VCaP (cell line): ENCODE measurements at regions not wholly inside any gene's neighbourhood (a gene's known extent, or its start where the extent isn't known, plus 50 kb on each side); places are given as distances from the start of the nearest gene placed in this dataset.
"Not testable (repeated sequence)": the region's sequence is repeated elsewhere in the genome, so short reads cannot be mapped to it uniquely, and the experiment has no call there.

Experiments used
- H3K27ac ChIP-seq: fragments of 450-650 bp; 2 replicates; pipeline ENCODE4 v1.5.1; 2017
- CTCF ChIP-seq: fragments of 450-650 bp; conservative IDR thresholded peaks from 2 replicates; pipeline ENCODE4 v1.5.1; 2017; ENCODE audit warnings: mild to moderate bottlenecking, moderate library complexity

GRCh38 chr6:134797400-134798113 is 152.3 kb downstream of the ALDH8A1 start:
- no peak for TF ChIP-seq CTCF
- no peak overlapping the region for H3K27ac ChIP-seq

GRCh38 chr6:134795691-134796090 is 154.2 kb downstream of the ALDH8A1 start:
- no peak for TF ChIP-seq CTCF
- no peak overlapping the region for H3K27ac ChIP-seq

- no peak overlapping the region for H3K27ac ChIP-seq
- no peak for TF ChIP-seq CTCF
These were observed 154.9 kb downstream of the ALDH8A1 start for GRCh38 chr6:134795001-134795400.

- H3K27ac ChIP-seq: not testable (repeated sequence)
These were observed 158.6 kb downstream of the ALDH8A1 start for GRCh38 chr6:134791243-134791843.

GRCh38 chr6:134787261-134787877 is 162.5 kb downstream of the ALDH8A1 start:
- no peak overlapping the region for H3K27ac ChIP-seq
- no peak for TF ChIP-seq CTCF

GRCh38 chr6:134784336-134784735 is 165.6 kb downstream of the ALDH8A1 start:
- TF ChIP-seq CTCF: no peak
- no peak overlapping the region for H3K27ac ChIP-seq

- no peak for TF ChIP-seq CTCF
These were observed 171.5 kb downstream of the ALDH8A1 start for GRCh38 chr6:134778431-134778830.

GRCh38 chr6:134774201-134774638 is 175.7 kb downstream of the ALDH8A1 start:
- TF ChIP-seq CTCF: no peak
- H3K27ac ChIP-seq: no peak overlapping the region

More at GRCh38 chr6:134778431-134778830, 171.5 kb downstream of the ALDH8A1 start:
- no peak overlapping the region for H3K27ac ChIP-seq
